Liver (tissue), 7 donors: ENCODE measurements at regions not wholly inside any gene's neighbourhood (a gene's known extent, or its start where the extent isn't known, plus 50 kb on each side); places are given as distances from the start of the nearest gene placed in this dataset.

Experiments
- DNase-seq: peaks from one replicate; pipeline ENCODE4 v3.0.0-alpha.2; 2017; ENCODE audit warnings: low spot score
- H3K27ac ChIP-seq, 2 donors: one replicate each; pipeline ENCODE4 v1.7.0; 2013; ENCODE audit warnings: inconsistent platforms in 2 of 2, low read length in 2 of 2, control low read depth in 1 of 2, low read depth in 1 of 2, mild to moderate bottlenecking in 1 of 2
- H3K27me3 ChIP-seq, 4 donors: one replicate each; pipeline versions ENCODE4 v1.6.1 to v1.7.0; 2013; ENCODE audit warnings: low read length in 3 of 4, inconsistent platforms in 1 of 4, mild to moderate bottlenecking in 1 of 4, moderate library complexity in 1 of 4; ENCODE audit not compliant: control insufficient read depth in 4 of 4, insufficient read depth in 4 of 4
- H3K36me3 ChIP-seq, 4 donors: one replicate each; pipeline versions ENCODE4 v1.6.1 to v1.7.0; 2013; ENCODE audit warnings: low read length in 3 of 4, mild to moderate bottlenecking in 3 of 4, low read depth in 1 of 4, moderate library complexity in 1 of 4; ENCODE audit not compliant: control insufficient read depth in 4 of 4, insufficient read depth in 3 of 4
- H3K4me1 ChIP-seq, 4 donors: one replicate each; pipeline versions ENCODE4 v1.6.1 to v1.7.0; 2013; ENCODE audit warnings: low read length in 3 of 4, mild to moderate bottlenecking in 3 of 4, moderate library complexity in 1 of 4; ENCODE audit not compliant: control insufficient read depth in 4 of 4, insufficient read depth in 4 of 4
- H3K4me3 ChIP-seq, 3 donors: one replicate each; pipeline versions ENCODE4 v1.6.1 to v1.7.0; 2013; ENCODE audit warnings: low read length in 3 of 3, control low read depth in 1 of 3, low read depth in 1 of 3, mild to moderate bottlenecking in 1 of 3
- H3K9ac ChIP-seq, 2 donors: one replicate each; pipeline ENCODE4 v1.7.0; 2013; ENCODE audit warnings: low read length in 2 of 2, mild to moderate bottlenecking in 2 of 2, moderate library complexity in 2 of 2, control low read depth in 1 of 2, low read depth in 1 of 2
- H3K9me3 ChIP-seq, 4 donors: one replicate each; pipeline versions ENCODE4 v1.6.1 to v1.7.0; 2013; ENCODE audit warnings: low read length in 3 of 4; ENCODE audit not compliant: control insufficient read depth in 4 of 4
- EGR1 ChIP-seq, 2 donors: IDR thresholded peaks; 2 replicates each; pipeline ENCODE4 v1.6.1; 2016 to 2018; ENCODE audit warnings: antibody characterized with exemption in 2 of 2, low read depth in 2 of 2
- FOXA1 ChIP-seq: IDR thresholded peaks from 2 replicates; pipeline ENCODE4 v1.6.1; 2016; ENCODE audit warnings: antibody characterized with exemption
- FOXA2 ChIP-seq: IDR thresholded peaks from 2 replicates; pipeline ENCODE4 v1.6.1; 2016; ENCODE audit warnings: antibody characterized with exemption
- GABPA ChIP-seq, 2 donors: IDR thresholded peaks in 1 of 2; conservative IDR thresholded peaks in 1 of 2; 2 replicates each; pipeline ENCODE4 v1.6.1; 2016; ENCODE audit warnings: antibody characterized with exemption in 2 of 2, mild to moderate bottlenecking in 1 of 2, moderate library complexity in 1 of 2
- HNF4A ChIP-seq, 2 donors: conservative IDR thresholded peaks; 2 replicates each; pipeline ENCODE4 v1.6.1; 2016; ENCODE audit warnings: antibody characterized with exemption in 2 of 2, mild to moderate bottlenecking in 2 of 2
- HNF4G ChIP-seq: IDR thresholded peaks from 2 replicates; pipeline ENCODE4 v1.6.1; 2016; ENCODE audit warnings: antibody characterized with exemption
- JUND ChIP-seq, 2 donors: IDR thresholded peaks; 2 replicates each; pipeline ENCODE4 v1.6.1; 2016; ENCODE audit warnings: antibody characterized with exemption in 2 of 2
- RAD21 ChIP-seq, 2 donors: IDR thresholded peaks; 2 replicates each; pipeline ENCODE4 v1.6.1; 2016; ENCODE audit warnings: antibody characterized with exemption in 2 of 2, mild to moderate bottlenecking in 2 of 2
- RXRA ChIP-seq, 2 donors: IDR thresholded peaks; 2 replicates each; pipeline ENCODE4 v1.6.1; 2017 to 2018; ENCODE audit warnings: antibody characterized with exemption in 2 of 2, mild to moderate bottlenecking in 1 of 2
- TAF1 ChIP-seq: conservative IDR thresholded peaks from 2 replicates; pipeline ENCODE4 v1.6.1; 2016; ENCODE audit warnings: antibody characterized with exemption, mild to moderate bottlenecking
- YY1 ChIP-seq: IDR thresholded peaks from 2 replicates; pipeline ENCODE4 v1.6.1; 2016; ENCODE audit warnings: antibody characterized with exemption, mild to moderate bottlenecking
- WGBS: extraction: QIAGEN DNeasy Blood & Tissue Kit; methylation state at CpG from one replicate; pipeline ENCODE4 v1.1.7; 2013; 5-methylcytosine and 5-hydroxymethylcytosine counted together
- TF ChIP-seq, protein P1 (sequence below): IDR thresholded peaks from 2 replicates; pipeline ENCODE4 v1.6.1; 2016; ENCODE audit warnings: antibody characterized with exemption
- TF ChIP-seq, protein P2 (sequence below): IDR thresholded peaks from 2 replicates; pipeline ENCODE4 v1.6.1; 2016; ENCODE audit warnings: antibody characterized with exemption
- TF ChIP-seq, protein P3 (sequence below): IDR thresholded peaks from 2 replicates; pipeline ENCODE4 v1.6.1; 2016; ENCODE audit warnings: antibody characterized with exemption, mild to moderate bottlenecking
- donor health status: healthy.
- donor health status: healthy.
- donor health status: healthy.
- donor health status: healthy.

DNA sequence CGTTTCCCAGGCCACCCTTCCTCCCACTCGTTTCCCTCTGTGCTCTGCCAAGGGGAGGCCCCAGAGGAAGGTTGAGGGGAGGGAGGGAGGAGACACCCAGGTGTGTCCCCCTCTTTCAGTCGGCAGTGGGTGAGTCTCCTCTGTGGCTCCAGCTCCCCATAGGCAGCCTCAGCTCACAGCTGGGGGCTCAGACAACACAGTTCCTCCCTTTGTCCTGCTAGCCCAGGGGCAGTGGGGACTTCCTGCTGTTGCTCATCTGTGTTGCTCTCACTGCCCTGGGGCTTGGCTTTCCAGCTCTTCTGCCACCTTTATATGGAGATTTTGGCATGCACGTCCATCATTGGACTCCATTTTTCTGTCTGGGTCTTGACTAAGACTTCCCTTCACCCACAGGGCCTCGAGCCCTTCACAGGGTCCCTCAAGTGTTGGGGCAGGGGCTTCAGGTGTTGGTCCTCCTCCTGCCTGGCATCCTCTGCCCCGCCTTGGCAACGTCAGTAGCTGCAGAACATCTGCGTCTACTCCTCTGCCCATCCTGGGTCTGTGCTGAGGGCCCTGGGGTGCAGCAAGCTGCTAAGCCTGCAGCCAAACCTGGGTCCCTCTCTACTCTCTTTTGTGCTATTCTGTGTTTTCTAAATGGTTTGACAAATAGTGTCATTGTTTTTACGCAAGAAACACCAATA lies 190.6 kb upstream of the PMEPA1 start:
- no peak overlapping the region for H3K4me3 ChIP-seq
- no peaks in the 10 kb centered on the region for H3K27me3 ChIP-seq
- no peak overlapping the region for H3K9ac ChIP-seq
- WGBS, result 74% methylated on average over 9 of the region's 9 CpGs
- no peak for DNase-seq
- no peaks in the 10 kb centered on the region for H3K9me3 ChIP-seq
- H3K36me3 ChIP-seq, result no peaks in the 10 kb centered on the region
- TF ChIP-seq, protein P1, sequence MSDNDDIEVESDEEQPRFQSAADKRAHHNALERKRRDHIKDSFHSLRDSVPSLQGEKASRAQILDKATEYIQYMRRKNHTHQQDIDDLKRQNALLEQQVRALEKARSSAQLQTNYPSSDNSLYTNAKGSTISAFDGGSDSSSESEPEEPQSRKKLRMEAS, result no peak
- TF ChIP-seq, protein P2, sequence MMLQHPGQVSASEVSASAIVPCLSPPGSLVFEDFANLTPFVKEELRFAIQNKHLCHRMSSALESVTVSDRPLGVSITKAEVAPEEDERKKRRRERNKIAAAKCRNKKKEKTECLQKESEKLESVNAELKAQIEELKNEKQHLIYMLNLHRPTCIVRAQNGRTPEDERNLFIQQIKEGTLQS, result no peak
- TF ChIP-seq HNF4G (no peak), RAD21 (IDR thresholded peaks at IDR 0.05) (no peak), RXRA (IDR thresholded peaks at IDR 0.05) (no peak), GABPA (IDR thresholded peaks at IDR 0.05 in 1 of 2, conservative IDR thresholded peaks at IDR 0.05 in 1 of 2) (no peak), YY1 (no peak)
- H3K4me1 ChIP-seq, result peaks cover 6 to 20% (median 13%) of the 10 kb centered on the region in 4 donors
- no peak overlapping the region for H3K27ac ChIP-seq

DNA sequence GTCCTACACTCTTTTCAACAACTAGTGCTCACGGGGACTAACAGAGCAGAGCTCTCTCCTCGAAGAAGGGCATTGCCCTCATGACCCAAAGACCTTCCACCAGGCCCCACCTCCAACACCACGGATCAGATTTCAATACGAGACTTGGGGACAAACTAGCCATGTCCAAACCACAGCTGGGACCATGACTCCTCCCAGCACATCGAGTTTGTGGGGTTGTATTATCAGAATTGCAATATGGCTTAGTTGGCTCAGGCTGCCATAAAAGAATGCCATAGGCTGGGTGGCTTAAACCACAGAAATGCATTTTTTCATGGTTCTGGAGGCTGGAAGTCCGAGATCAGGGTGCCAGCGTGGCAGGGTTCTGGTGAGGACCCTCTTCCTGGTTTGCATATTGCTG lies 189.7 kb upstream of the PMEPA1 start:
- Histone ChIP-seq H3K27me3 (no peaks in the 10 kb centered on the region), H3K36me3 (no peaks in the 10 kb centered on the region), H3K9ac (no peak overlapping the region), H3K4me1 (peaks cover 6 to 20% (median 13%) of the 10 kb centered on the region in 4 donors), H3K9me3 (no peaks in the 10 kb centered on the region), H3K4me3 (no peak overlapping the region), H3K27ac (no peak overlapping the region)
- no peak for DNase-seq
- 64% methylated on average over 7 of the region's 7 CpGs for WGBS
- TF ChIP-seq RAD21 (IDR thresholded peaks at IDR 0.05) (no peak), YY1 (no peak), HNF4G (no peak), EGR1 (IDR thresholded peaks at IDR 0.05; ENCODE audit: low read depth in 2 of 2) (no peak), FOXA2 (no peak), FOXA1 (no peak), JUND (IDR thresholded peaks at IDR 0.05) (no peak), HNF4A (conservative IDR thresholded peaks at IDR 0.05) (no peak), RXRA (IDR thresholded peaks at IDR 0.05) (no peak), TAF1 (no peak), GABPA (IDR thresholded peaks at IDR 0.05 in 1 of 2, conservative IDR thresholded peaks at IDR 0.05 in 1 of 2) (no peak)
- TF ChIP-seq, protein P1, result no peak
- TF ChIP-seq, protein P3, sequence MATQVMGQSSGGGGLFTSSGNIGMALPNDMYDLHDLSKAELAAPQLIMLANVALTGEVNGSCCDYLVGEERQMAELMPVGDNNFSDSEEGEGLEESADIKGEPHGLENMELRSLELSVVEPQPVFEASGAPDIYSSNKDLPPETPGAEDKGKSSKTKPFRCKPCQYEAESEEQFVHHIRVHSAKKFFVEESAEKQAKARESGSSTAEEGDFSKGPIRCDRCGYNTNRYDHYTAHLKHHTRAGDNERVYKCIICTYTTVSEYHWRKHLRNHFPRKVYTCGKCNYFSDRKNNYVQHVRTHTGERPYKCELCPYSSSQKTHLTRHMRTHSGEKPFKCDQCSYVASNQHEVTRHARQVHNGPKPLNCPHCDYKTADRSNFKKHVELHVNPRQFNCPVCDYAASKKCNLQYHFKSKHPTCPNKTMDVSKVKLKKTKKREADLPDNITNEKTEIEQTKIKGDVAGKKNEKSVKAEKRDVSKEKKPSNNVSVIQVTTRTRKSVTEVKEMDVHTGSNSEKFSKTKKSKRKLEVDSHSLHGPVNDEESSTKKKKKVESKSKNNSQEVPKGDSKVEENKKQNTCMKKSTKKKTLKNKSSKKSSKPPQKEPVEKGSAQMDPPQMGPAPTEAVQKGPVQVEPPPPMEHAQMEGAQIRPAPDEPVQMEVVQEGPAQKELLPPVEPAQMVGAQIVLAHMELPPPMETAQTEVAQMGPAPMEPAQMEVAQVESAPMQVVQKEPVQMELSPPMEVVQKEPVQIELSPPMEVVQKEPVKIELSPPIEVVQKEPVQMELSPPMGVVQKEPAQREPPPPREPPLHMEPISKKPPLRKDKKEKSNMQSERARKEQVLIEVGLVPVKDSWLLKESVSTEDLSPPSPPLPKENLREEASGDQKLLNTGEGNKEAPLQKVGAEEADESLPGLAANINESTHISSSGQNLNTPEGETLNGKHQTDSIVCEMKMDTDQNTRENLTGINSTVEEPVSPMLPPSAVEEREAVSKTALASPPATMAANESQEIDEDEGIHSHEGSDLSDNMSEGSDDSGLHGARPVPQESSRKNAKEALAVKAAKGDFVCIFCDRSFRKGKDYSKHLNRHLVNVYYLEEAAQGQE, result no peak
- TF ChIP-seq, protein P2, result no peak
